ENCODE measurements at regions not wholly inside any gene's neighbourhood (a gene's known extent, or its start where the extent isn't known, plus 50 kb on each side); places are given as distances from the start of the nearest gene placed in this dataset.

- H3K27me3 ChIP-seq (replicated peaks): no peaks in the 10 kb centered on the region
- H3K4me1 ChIP-seq (replicated peaks): no peaks in the 10 kb centered on the region
- no peaks in the 10 kb centered on the region for H3K36me3 ChIP-seq
- H3K27ac ChIP-seq: no peak overlapping the region
- DNase-seq (ENCODE audit: low read depth in 1 of 2, low spot score in 2 of 2): no peak
- H3K9me3 ChIP-seq (replicated peaks): no peaks in the 10 kb centered on the region
- H3K4me3 ChIP-seq: no peak overlapping the region
These were observed 752.9 kb upstream of the CT83 start for GRCh38 chrX:117215683-117216082.

- H3K27me3 ChIP-seq (replicated peaks): no peaks in the 10 kb centered on the region
- H3K9me3 ChIP-seq (replicated peaks): no peaks in the 10 kb centered on the region
- H3K4me3 ChIP-seq: no peak overlapping the region
- H3K4me1 ChIP-seq (replicated peaks): no peaks in the 10 kb centered on the region
- H3K36me3 ChIP-seq: no peaks in the 10 kb centered on the region
- no peak for DNase-seq (ENCODE audit: low read depth in 1 of 2, low spot score in 2 of 2)
- H3K27ac ChIP-seq: no peak overlapping the region
These were observed 733.7 kb upstream of the CT83 start for GRCh38 chrX:117196481-117196880.

GRCh38 chrX:117147249-117147648 lies 684.5 kb upstream of the CT83 start:
- Histone ChIP-seq H3K9me3 (replicated peaks) (no peaks in the 10 kb centered on the region), H3K4me1 (replicated peaks) (no peaks in the 10 kb centered on the region), H3K36me3 (no peaks in the 10 kb centered on the region), H3K27me3 (replicated peaks) (no peaks in the 10 kb centered on the region), H3K27ac (no peak overlapping the region), H3K4me3 (no peak overlapping the region)
- no peak for DNase-seq (ENCODE audit: low read depth in 1 of 2, low spot score in 2 of 2)

- H3K36me3 ChIP-seq: no peaks in the 10 kb centered on the region
- no peaks in the 10 kb centered on the region for H3K27me3 ChIP-seq (replicated peaks)
- H3K4me3 ChIP-seq: no peak overlapping the region
- H3K27ac ChIP-seq: no peak overlapping the region
- no peaks in the 10 kb centered on the region for H3K4me1 ChIP-seq (replicated peaks)
- DNase-seq (ENCODE audit: low read depth in 1 of 2, low spot score in 2 of 2): no peak
- H3K9me3 ChIP-seq (replicated peaks): no peaks in the 10 kb centered on the region
These were observed 675.3 kb upstream of the CT83 start for GRCh38 chrX:117138070-117138469.

GRCh38 chrX:117134983-117135382 lies 672.2 kb upstream of the CT83 start:
- no peak for DNase-seq (ENCODE audit: low read depth in 1 of 2, low spot score in 2 of 2)
- H3K27ac ChIP-seq: no peak overlapping the region
- H3K36me3 ChIP-seq: no peaks in the 10 kb centered on the region
- no peaks in the 10 kb centered on the region for H3K4me1 ChIP-seq (replicated peaks)
- H3K9me3 ChIP-seq (replicated peaks): no peaks in the 10 kb centered on the region
- no peaks in the 10 kb centered on the region for H3K27me3 ChIP-seq (replicated peaks)
- H3K4me3 ChIP-seq: no peak overlapping the region

- H3K4me3 ChIP-seq: no peak overlapping the region
- no peaks in the 10 kb centered on the region for H3K9me3 ChIP-seq (replicated peaks)
- H3K27me3 ChIP-seq (replicated peaks): no peaks in the 10 kb centered on the region
- no peak for DNase-seq (ENCODE audit: low read depth in 1 of 2, low spot score in 2 of 2)
- H3K27ac ChIP-seq: no peak overlapping the region
- H3K36me3 ChIP-seq: no peaks in the 10 kb centered on the region
- H3K4me1 ChIP-seq (replicated peaks): no peaks in the 10 kb centered on the region
These were observed 657.9 kb upstream of the CT83 start for GRCh38 chrX:117120700-117121099.

GRCh38 chrX:117096528-117096927 lies 633.8 kb upstream of the CT83 start:
- 0 out of 2 replicates have a peak, but pooled peaks cover 3% of the 10 kb centered on the region for H3K9me3 ChIP-seq (replicated peaks)
- H3K4me1 ChIP-seq (replicated peaks): no peaks in the 10 kb centered on the region
- H3K27me3 ChIP-seq (replicated peaks): no peaks in the 10 kb centered on the region
- H3K4me3 ChIP-seq: no peak overlapping the region
- no peaks in the 10 kb centered on the region for H3K36me3 ChIP-seq
- DNase-seq (ENCODE audit: low read depth in 1 of 2, low spot score in 2 of 2): no peak
- no peak overlapping the region for H3K27ac ChIP-seq

GRCh38 chrX:117095393-117095792 lies 632.6 kb upstream of the CT83 start:
- Histone ChIP-seq H3K27me3 (replicated peaks) (no peaks in the 10 kb centered on the region), H3K4me3 (no peak overlapping the region), H3K9me3 (replicated peaks) (0 out of 2 replicates have a peak, but pooled peaks cover 3% of the 10 kb centered on the region), H3K4me1 (replicated peaks) (no peaks in the 10 kb centered on the region), H3K27ac (no peak overlapping the region), H3K36me3 (no peaks in the 10 kb centered on the region)
- no peak for DNase-seq (ENCODE audit: low read depth in 1 of 2, low spot score in 2 of 2)

GRCh38 chrX:117094149-117094548 lies 631.4 kb upstream of the CT83 start:
- Histone ChIP-seq H3K27me3 (replicated peaks) (no peaks in the 10 kb centered on the region), H3K4me1 (replicated peaks) (no peaks in the 10 kb centered on the region), H3K4me3 (no peak overlapping the region), H3K9me3 (replicated peaks) (0 out of 2 replicates have a peak, but pooled peaks cover 3% of the 10 kb centered on the region), H3K27ac (no peak overlapping the region), H3K36me3 (no peaks in the 10 kb centered on the region)
- DNase-seq (ENCODE audit: low read depth in 1 of 2, low spot score in 2 of 2): no peak

- no peaks in the 10 kb centered on the region for H3K36me3 ChIP-seq
- no peaks in the 10 kb centered on the region for H3K4me1 ChIP-seq (replicated peaks)
- H3K27me3 ChIP-seq (replicated peaks): no peaks in the 10 kb centered on the region
- no peak overlapping the region for H3K27ac ChIP-seq
- H3K4me3 ChIP-seq: no peak overlapping the region
- DNase-seq (ENCODE audit: low read depth in 1 of 2, low spot score in 2 of 2): no peak
- H3K9me3 ChIP-seq (replicated peaks): 0 out of 2 replicates have a peak, but pooled peaks cover 3% of the 10 kb centered on the region
These were observed 630.5 kb upstream of the CT83 start for GRCh38 chrX:117093319-117093718.

- Histone ChIP-seq H3K27ac (no peak overlapping the region), H3K4me3 (no peak overlapping the region), H3K4me1 (replicated peaks) (no peaks in the 10 kb centered on the region), H3K27me3 (replicated peaks) (no peaks in the 10 kb centered on the region), H3K36me3 (no peaks in the 10 kb centered on the region), H3K9me3 (replicated peaks) (0 out of 2 replicates have a peak, but pooled peaks cover 3% of the 10 kb centered on the region)
- no peak for DNase-seq (ENCODE audit: low read depth in 1 of 2, low spot score in 2 of 2)
These were observed 629.9 kb upstream of the CT83 start for GRCh38 chrX:117092641-117093040.

GRCh38 chrX:117063224-117063623 lies 600.4 kb upstream of the CT83 start:
- no peaks in the 10 kb centered on the region for H3K9me3 ChIP-seq (replicated peaks)
- no peak for DNase-seq (ENCODE audit: low read depth in 1 of 2, low spot score in 2 of 2)
- H3K4me3 ChIP-seq: no peak overlapping the region
- H3K27me3 ChIP-seq (replicated peaks): no peaks in the 10 kb centered on the region
- H3K36me3 ChIP-seq: no peaks in the 10 kb centered on the region
- no peaks in the 10 kb centered on the region for H3K4me1 ChIP-seq (replicated peaks)
- no peak overlapping the region for H3K27ac ChIP-seq

GRCh38 chrX:117059848-117060247 lies 597.1 kb upstream of the CT83 start:
- no peak overlapping the region for H3K27ac ChIP-seq
- H3K9me3 ChIP-seq (replicated peaks): no peaks in the 10 kb centered on the region
- no peak for DNase-seq (ENCODE audit: low read depth in 1 of 2, low spot score in 2 of 2)
- no peaks in the 10 kb centered on the region for H3K36me3 ChIP-seq
- H3K4me1 ChIP-seq (replicated peaks): no peaks in the 10 kb centered on the region
- H3K27me3 ChIP-seq (replicated peaks): no peaks in the 10 kb centered on the region
- no peak overlapping the region for H3K4me3 ChIP-seq

GRCh38 chrX:117053260-117053659 lies 590.5 kb upstream of the CT83 start:
- Histone ChIP-seq H3K27me3 (replicated peaks) (no peaks in the 10 kb centered on the region), H3K4me3 (no peak overlapping the region)

GRCh38 chrX:117038918-117039440 lies 576.2 kb upstream of the CT83 start:
- Histone ChIP-seq H3K27ac (no peak overlapping the region), H3K4me3 (no peak overlapping the region), H3K36me3 (no peaks in the 10 kb centered on the region), H3K9me3 (replicated peaks) (no peaks in the 10 kb centered on the region), H3K27me3 (replicated peaks) (no peaks in the 10 kb centered on the region), H3K4me1 (replicated peaks) (no peaks in the 10 kb centered on the region)
- DNase-seq (ENCODE audit: low read depth in 1 of 2, low spot score in 2 of 2): no peak

More at GRCh38 chrX:117053260-117053659, 590.5 kb upstream of the CT83 start:
- Histone ChIP-seq H3K4me1 (replicated peaks) (no peaks in the 10 kb centered on the region), H3K9me3 (replicated peaks) (no peaks in the 10 kb centered on the region), H3K27ac (no peak overlapping the region), H3K36me3 (no peaks in the 10 kb centered on the region)
- DNase-seq (ENCODE audit: low read depth in 1 of 2, low spot score in 2 of 2): no peak
